ENCODE measurements at regions not wholly inside any gene's neighbourhood (a gene's known extent, or its start where the extent isn't known, plus 50 kb on each side); places are given as distances from the start of the nearest gene placed in this dataset.

DNA sequence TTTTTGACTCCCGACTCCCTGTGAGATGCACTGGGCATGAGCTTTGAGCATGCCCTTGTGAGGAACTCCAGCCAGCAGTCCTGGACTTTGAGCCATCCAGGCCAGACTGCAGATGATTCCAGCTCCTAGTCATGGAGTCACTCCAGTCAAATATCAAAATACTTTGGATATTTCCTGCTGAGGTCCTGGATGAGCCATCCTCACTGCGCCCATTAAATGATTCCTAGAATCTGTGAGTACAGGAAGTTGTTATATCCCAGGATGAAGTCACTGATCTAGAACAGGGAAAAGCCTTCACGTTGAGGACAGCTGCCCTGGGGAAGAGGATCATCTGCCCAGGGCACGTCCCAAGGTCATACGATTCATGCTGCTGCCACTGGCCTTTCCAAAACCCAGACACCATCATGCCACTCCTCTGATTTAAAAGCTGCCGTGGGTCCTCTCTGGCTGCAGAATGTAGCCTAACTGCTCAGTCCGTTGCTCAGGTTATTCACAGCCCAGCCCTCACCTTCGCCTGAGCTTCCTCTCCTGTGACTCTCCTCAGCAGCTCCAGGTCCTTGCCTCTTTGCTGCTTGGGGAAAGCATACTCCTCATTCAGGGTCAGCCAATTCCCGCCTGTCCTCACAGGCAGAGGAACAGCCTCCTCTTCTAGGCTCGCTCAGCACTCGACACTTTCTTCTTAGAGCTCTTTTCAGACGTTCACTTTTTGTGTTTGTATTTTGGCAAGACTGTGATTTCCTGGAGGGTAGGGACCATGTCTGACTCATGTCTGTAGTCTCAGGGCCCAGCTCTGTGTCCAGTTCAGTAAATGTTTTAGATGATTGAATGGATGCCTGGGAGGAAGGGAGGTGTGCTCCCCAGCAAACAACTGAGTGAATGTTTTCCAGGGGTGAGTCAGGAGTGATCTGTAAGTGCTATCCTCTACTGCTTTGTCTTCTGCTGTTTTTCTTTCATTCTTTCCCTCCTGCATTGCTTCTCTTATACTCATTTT is 157.8 kb downstream of the SNX10 start:
- Histone ChIP-seq H3K27me3 (ENCODE audit: insufficient read depth, low read depth, low read length) (no peaks in the 10 kb centered on the region), H3K9me3 (ENCODE audit: low read length) (no peaks in the 10 kb centered on the region), H3K79me2 (replicated peaks; ENCODE audit: insufficient read depth, low read length) (peaks cover 5% of the 10 kb centered on the region), H3F3A (ENCODE audit: insufficient read depth, low read length, poor library complexity, severe bottlenecking) (no peaks in the 10 kb centered on the region), H3K36me3 (ENCODE audit: insufficient read depth, low read length) (no peaks in the 10 kb centered on the region), H3K4me3 (ENCODE audit: low read length) (no peak overlapping the region), H3K27ac (ENCODE audit: low read length) (no peak overlapping the region), H3K9me2 (ENCODE audit: insufficient read depth, low read length) (no peaks in the 10 kb centered on the region), H4K20me1 (ENCODE audit: insufficient read depth) (no peaks in the 10 kb centered on the region), H3K4me2 (ENCODE audit: low read length) (no peak overlapping the region), H2AFZ (ENCODE audit: low read depth, low read length) (no peak overlapping the region), H3K9ac (ENCODE audit: low read length) (no peak overlapping the region)
- no peak for TF ChIP-seq EZH2 (IDR thresholded peaks at IDR 0.05; ENCODE audit: borderline replicate concordance, insufficient read depth, low read length, poor library complexity, severe bottlenecking)

- H2AFZ ChIP-seq (ENCODE audit: low read depth, low read length): no peak overlapping the region
- H3K4me3 ChIP-seq (ENCODE audit: low read length): no peak overlapping the region
- H3K4me2 ChIP-seq (ENCODE audit: low read length): no peak overlapping the region
Measured at GRCh38 chr7:26451997-26452396, 160.3 kb downstream of the SNX10 start.

More at GRCh38 chr7:26451997-26452396, 160.3 kb downstream of the SNX10 start:
- no peak overlapping the region for H3K27ac ChIP-seq (ENCODE audit: low read length)
- H3K79me2 ChIP-seq (replicated peaks; ENCODE audit: insufficient read depth, low read length): no peaks in the 10 kb centered on the region
- H3K9me3 ChIP-seq (ENCODE audit: low read length): no peaks in the 10 kb centered on the region
- no peaks in the 10 kb centered on the region for H3K36me3 ChIP-seq (ENCODE audit: insufficient read depth, low read length)
- no peak overlapping the region for H3K9ac ChIP-seq (ENCODE audit: low read length)
- H3F3A ChIP-seq (ENCODE audit: insufficient read depth, low read length, poor library complexity, severe bottlenecking): no peaks in the 10 kb centered on the region
- no peaks in the 10 kb centered on the region for H3K9me2 ChIP-seq (ENCODE audit: insufficient read depth, low read length)
- no peaks in the 10 kb centered on the region for H4K20me1 ChIP-seq (ENCODE audit: insufficient read depth)
- TF ChIP-seq, protein P1, sequence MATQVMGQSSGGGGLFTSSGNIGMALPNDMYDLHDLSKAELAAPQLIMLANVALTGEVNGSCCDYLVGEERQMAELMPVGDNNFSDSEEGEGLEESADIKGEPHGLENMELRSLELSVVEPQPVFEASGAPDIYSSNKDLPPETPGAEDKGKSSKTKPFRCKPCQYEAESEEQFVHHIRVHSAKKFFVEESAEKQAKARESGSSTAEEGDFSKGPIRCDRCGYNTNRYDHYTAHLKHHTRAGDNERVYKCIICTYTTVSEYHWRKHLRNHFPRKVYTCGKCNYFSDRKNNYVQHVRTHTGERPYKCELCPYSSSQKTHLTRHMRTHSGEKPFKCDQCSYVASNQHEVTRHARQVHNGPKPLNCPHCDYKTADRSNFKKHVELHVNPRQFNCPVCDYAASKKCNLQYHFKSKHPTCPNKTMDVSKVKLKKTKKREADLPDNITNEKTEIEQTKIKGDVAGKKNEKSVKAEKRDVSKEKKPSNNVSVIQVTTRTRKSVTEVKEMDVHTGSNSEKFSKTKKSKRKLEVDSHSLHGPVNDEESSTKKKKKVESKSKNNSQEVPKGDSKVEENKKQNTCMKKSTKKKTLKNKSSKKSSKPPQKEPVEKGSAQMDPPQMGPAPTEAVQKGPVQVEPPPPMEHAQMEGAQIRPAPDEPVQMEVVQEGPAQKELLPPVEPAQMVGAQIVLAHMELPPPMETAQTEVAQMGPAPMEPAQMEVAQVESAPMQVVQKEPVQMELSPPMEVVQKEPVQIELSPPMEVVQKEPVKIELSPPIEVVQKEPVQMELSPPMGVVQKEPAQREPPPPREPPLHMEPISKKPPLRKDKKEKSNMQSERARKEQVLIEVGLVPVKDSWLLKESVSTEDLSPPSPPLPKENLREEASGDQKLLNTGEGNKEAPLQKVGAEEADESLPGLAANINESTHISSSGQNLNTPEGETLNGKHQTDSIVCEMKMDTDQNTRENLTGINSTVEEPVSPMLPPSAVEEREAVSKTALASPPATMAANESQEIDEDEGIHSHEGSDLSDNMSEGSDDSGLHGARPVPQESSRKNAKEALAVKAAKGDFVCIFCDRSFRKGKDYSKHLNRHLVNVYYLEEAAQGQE (IDR thresholded peaks at IDR 0.05; ENCODE audit: borderline replicate concordance): no peak
- no peak for TF ChIP-seq MXI1 (conservative IDR thresholded peaks at IDR 0.05; ENCODE audit: poor library complexity, severe bottlenecking)
- no peak for TF ChIP-seq SMC3 (conservative IDR thresholded peaks at IDR 0.05; ENCODE audit: poor library complexity)
- no peak for TF ChIP-seq RAD21 (conservative IDR thresholded peaks at IDR 0.05)
- no peak for TF ChIP-seq POLR2AphosphoS5 (IDR thresholded peaks at IDR 0.05)
- TF ChIP-seq EP300 (conservative IDR thresholded peaks at IDR 0.05; ENCODE audit: poor library complexity, severe bottlenecking): no peak
- TF ChIP-seq TAF1 (IDR thresholded peaks at IDR 0.05; ENCODE audit: low read depth): no peak
- no peak for TF ChIP-seq CTCF (IDR thresholded peaks at IDR 0.05; ENCODE audit: poor library complexity, severe bottlenecking)
- no peaks in the 10 kb centered on the region for H3K27me3 ChIP-seq (ENCODE audit: insufficient read depth, low read depth, low read length)

Measured in neural cell (in vitro differentiated cells).